HFFc6 (cell line): ENCODE measurements at regions not wholly inside any gene's neighbourhood (a gene's known extent, or its start where the extent isn't known, plus 50 kb on each side); places are given as distances from the start of the nearest gene placed in this dataset.

Experiments used
- DNase-seq: peaks from one replicate; pipeline ENCODE4 v3.0.0-alpha.2; 2018
- H3K27ac Mint-ChIP-seq: 2 replicates; pipeline ENCODE4 v1.8.0; 2020; ENCODE audit warnings: mild to moderate bottlenecking, mixed read lengths
- H3K27me3 Mint-ChIP-seq: 2 replicates; pipeline ENCODE4 v1.8.0; 2021; ENCODE audit warnings: mild to moderate bottlenecking, moderate library complexity, mixed read lengths; ENCODE audit not compliant: insufficient read depth
- H3K36me3 Mint-ChIP-seq: 2 replicates; pipeline ENCODE4 v1.8.0; 2021; ENCODE audit warnings: low read depth, mixed read lengths
- H3K4me1 Mint-ChIP-seq: 2 replicates; pipeline ENCODE4 v1.8.0; 2020; ENCODE audit warnings: low read depth, mixed read lengths
- H3K4me3 Mint-ChIP-seq: 2 replicates; pipeline ENCODE4 v1.8.0; 2020; ENCODE audit warnings: mild to moderate bottlenecking, moderate library complexity, mixed read lengths
- H3K9me3 Mint-ChIP-seq: 2 replicates; pipeline ENCODE4 v1.8.0; 2020; ENCODE audit warnings: mild to moderate bottlenecking, mixed read lengths
- TF ChIP-seq, protein P1 (sequence below): fragments of 200-600 bp; sonication (generic); IDR thresholded peaks from 2 replicates; pipeline ENCODE4 v1.5.0; 2021; ENCODE audit warnings: antibody characterized with exemption, mild to moderate bottlenecking

DNA sequence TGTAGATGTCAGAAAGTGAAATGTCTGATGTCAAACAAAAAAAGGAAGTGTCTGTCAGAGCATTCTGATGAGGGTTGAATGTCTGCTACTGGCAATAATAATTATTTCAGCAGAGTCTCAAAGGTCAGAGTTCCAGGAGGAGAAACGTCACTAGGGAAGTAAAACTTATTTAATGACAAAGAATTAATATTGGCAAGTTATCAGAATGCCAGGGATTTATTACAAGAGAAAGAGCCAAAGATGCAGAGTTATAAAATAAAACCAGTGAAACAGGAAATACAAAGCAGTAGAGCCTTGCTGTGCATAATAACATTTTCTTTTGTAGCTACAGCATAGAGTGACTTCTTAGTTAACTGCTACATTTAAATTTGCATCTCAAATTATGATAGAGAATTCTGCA is 504.0 kb upstream of the LRRC4C start:
- Mint-ChIP-seq H3K36me3 (no peaks in the 10 kb centered on the region), H3K9me3 (peaks cover 11% of the 10 kb centered on the region), H3K4me3 (no peak overlapping the region), H3K27ac (no peak overlapping the region), H3K4me1 (no peaks in the 10 kb centered on the region), H3K27me3 (no peaks in the 10 kb centered on the region; the same call in 1 of the 2 replicates)
- TF ChIP-seq, protein P1, sequence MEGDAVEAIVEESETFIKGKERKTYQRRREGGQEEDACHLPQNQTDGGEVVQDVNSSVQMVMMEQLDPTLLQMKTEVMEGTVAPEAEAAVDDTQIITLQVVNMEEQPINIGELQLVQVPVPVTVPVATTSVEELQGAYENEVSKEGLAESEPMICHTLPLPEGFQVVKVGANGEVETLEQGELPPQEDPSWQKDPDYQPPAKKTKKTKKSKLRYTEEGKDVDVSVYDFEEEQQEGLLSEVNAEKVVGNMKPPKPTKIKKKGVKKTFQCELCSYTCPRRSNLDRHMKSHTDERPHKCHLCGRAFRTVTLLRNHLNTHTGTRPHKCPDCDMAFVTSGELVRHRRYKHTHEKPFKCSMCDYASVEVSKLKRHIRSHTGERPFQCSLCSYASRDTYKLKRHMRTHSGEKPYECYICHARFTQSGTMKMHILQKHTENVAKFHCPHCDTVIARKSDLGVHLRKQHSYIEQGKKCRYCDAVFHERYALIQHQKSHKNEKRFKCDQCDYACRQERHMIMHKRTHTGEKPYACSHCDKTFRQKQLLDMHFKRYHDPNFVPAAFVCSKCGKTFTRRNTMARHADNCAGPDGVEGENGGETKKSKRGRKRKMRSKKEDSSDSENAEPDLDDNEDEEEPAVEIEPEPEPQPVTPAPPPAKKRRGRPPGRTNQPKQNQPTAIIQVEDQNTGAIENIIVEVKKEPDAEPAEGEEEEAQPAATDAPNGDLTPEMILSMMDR = no peak
- DNase-seq = no peak

DNA sequence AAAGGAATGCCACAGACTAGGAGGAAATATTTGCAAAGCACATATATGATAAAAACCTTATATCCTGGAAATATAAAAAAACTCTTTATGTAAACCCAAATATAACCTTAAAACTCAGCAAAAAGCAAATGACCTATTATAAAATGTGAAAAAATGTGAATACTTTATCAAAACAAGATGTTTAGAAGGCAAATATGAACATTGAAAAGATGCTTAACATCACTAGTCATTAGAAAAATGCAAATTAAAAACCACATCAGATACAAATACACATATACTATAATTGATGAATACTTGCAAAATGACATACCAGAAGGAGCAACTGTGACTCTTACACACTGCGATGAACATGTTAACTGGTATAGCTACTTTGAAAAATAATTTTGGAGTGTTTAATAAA is 511.2 kb upstream of the LRRC4C start:
- H3K27ac Mint-ChIP-seq = no peak overlapping the region
- H3K4me1 Mint-ChIP-seq = no peaks in the 10 kb centered on the region
- TF ChIP-seq, protein P1 = no peak
- no peak overlapping the region for H3K4me3 Mint-ChIP-seq
- peaks cover 9% of the 10 kb centered on the region for H3K9me3 Mint-ChIP-seq
- DNase-seq = no peak
- H3K36me3 Mint-ChIP-seq = no peaks in the 10 kb centered on the region
- H3K27me3 Mint-ChIP-seq = no peaks in the 10 kb centered on the region

DNA sequence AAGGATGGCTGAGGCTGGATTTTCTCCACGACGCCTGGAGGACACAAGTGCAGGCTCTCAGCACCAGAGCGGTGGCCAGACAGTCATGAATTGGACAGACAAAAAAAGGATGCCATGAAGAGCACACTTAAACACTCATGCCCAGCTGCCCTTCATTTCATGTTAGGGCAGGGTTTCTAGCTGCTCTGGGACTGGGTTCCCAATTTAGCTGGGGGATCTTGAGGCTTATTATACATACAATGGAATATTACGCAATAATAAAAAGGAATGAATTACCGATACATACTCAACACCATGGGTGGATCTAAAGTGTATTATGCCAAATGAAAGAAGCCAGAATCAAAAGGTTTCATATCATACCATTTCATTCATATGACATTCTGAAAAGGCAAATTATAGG is 512.1 kb upstream of the LRRC4C start:
- DNase-seq = no peak
- TF ChIP-seq, protein P1 = no peak
- no peaks in the 10 kb centered on the region for H3K36me3 Mint-ChIP-seq
- H3K9me3 Mint-ChIP-seq = peaks cover 9% of the 10 kb centered on the region
- H3K4me1 Mint-ChIP-seq = no peaks in the 10 kb centered on the region
- H3K27ac Mint-ChIP-seq = no peak overlapping the region
- H3K27me3 Mint-ChIP-seq = no peaks in the 10 kb centered on the region
- no peak overlapping the region for H3K4me3 Mint-ChIP-seq

DNA sequence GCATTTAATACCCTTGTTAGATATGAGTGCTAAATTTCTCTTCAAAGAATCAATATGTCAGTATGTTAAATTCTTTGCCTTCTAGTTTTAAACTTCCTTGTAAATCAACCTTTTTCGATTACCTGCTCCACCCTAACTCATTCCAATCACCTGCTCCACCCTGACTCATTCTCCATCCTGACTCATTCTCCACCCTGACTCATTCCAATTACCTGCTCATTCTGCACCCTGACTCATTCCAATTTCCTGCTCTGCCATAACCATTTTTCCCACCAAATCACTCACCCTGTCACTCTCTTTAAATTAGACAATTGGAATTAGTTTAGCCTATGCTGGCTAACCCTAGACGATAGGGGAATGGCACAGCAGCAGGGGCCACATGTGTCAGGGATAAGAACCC is 519.5 kb upstream of the LRRC4C start:
- Mint-ChIP-seq H3K27ac (no peak overlapping the region), H3K36me3 (no peaks in the 10 kb centered on the region), H3K27me3 (no peaks in the 10 kb centered on the region; the same call in 1 of the 2 replicates), H3K4me1 (no peaks in the 10 kb centered on the region), H3K4me3 (no peak overlapping the region), H3K9me3 (peaks cover 27% of the 10 kb centered on the region)
- TF ChIP-seq, protein P1 = no peak
- no peak for DNase-seq

DNA sequence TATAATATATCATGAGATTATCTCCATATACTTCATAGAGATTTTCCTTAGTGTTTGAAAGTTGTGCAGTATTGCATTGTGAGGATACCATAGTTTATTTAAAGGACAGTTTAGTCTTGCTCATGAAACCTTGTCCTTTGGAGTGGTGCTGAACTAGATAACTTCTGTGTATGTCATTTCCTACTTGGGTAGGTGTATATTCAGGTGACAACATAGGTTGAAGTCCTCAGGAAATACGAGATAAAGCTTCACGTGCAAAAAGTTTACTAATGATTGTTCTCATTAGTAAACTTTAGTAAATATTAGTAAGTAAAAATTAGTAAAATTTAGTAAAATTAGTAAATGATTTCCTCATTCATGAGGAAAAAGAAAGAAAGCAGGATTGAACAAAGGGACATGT is 521.3 kb upstream of the LRRC4C start:
- no peaks in the 10 kb centered on the region for H3K36me3 Mint-ChIP-seq
- no peaks in the 10 kb centered on the region; the same call in 1 of the 2 replicates for H3K27me3 Mint-ChIP-seq
- TF ChIP-seq, protein P1 = no peak
- no peak overlapping the region for H3K4me3 Mint-ChIP-seq
- H3K27ac Mint-ChIP-seq = no peak overlapping the region
- no peak for DNase-seq
- H3K9me3 Mint-ChIP-seq = peaks cover 29% of the 10 kb centered on the region
- H3K4me1 Mint-ChIP-seq = no peaks in the 10 kb centered on the region

DNA sequence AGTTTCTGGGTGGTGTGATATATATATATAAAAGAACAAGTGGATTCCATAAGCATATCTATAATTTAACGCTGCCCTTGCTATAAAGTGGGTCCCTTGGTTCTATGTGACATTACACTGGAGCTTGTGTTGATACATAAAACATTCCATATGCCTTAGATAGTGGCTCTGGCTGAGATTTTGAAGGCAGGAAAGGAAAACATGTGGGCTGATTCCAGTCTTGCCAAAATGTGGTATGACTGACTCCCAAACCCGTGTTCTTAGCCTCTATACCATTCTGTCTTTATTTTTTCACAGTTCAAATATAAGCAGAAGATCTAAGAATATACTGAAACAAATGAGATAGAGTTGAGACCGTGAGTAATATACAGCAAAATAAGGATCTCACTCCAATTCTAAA is 522.8 kb upstream of the LRRC4C start:
- Mint-ChIP-seq H3K27ac (no peak overlapping the region), H3K9me3 (peaks cover 29% of the 10 kb centered on the region), H3K4me3 (no peak overlapping the region), H3K4me1 (no peaks in the 10 kb centered on the region), H3K27me3 (no peaks in the 10 kb centered on the region; the same call in 1 of the 2 replicates), H3K36me3 (no peaks in the 10 kb centered on the region)
- TF ChIP-seq, protein P1 = no peak
- DNase-seq = no peak
